ENCODE measurements at regions not wholly inside any gene's neighbourhood (a gene's known extent, or its start where the extent isn't known, plus 50 kb on each side); places are given as distances from the start of the nearest gene placed in this dataset.

DNA sequence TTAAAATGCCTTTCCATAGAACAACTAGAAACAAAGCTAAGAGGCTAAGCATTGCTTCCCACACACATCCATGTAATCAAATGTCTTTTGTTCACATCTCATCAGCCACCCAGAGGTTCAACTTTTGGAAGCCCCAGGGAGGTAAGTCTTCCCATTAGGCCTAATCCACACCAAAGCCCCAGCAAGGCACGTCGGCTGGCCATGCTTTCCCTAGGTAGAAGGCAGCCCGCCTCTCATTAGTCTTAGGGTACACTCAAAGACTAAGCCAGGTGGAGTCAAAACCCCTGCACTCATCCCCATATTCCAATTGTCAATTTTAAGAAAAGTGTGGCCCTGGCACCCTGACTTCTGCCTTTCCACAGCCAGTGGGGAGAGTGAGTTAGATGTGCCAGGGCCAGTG is 87.9 kb downstream of the ATPSCKMT start:
- no peak for FAIRE-seq
- TF ChIP-seq, protein P1, sequence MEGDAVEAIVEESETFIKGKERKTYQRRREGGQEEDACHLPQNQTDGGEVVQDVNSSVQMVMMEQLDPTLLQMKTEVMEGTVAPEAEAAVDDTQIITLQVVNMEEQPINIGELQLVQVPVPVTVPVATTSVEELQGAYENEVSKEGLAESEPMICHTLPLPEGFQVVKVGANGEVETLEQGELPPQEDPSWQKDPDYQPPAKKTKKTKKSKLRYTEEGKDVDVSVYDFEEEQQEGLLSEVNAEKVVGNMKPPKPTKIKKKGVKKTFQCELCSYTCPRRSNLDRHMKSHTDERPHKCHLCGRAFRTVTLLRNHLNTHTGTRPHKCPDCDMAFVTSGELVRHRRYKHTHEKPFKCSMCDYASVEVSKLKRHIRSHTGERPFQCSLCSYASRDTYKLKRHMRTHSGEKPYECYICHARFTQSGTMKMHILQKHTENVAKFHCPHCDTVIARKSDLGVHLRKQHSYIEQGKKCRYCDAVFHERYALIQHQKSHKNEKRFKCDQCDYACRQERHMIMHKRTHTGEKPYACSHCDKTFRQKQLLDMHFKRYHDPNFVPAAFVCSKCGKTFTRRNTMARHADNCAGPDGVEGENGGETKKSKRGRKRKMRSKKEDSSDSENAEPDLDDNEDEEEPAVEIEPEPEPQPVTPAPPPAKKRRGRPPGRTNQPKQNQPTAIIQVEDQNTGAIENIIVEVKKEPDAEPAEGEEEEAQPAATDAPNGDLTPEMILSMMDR (IDR thresholded peaks at IDR 0.05; ENCODE audit: insufficient read depth, missing control alignments) = no peak
- DNase-seq (ENCODE audit: insufficient read length, low spot score) = no peak

GRCh38 chr5:10160241-10160640 is 89.4 kb downstream of the ATPSCKMT start:
- no peak for FAIRE-seq
- TF ChIP-seq, protein P1 (IDR thresholded peaks at IDR 0.05; ENCODE audit: insufficient read depth, missing control alignments) = no peak

GRCh38 chr5:10158886-10159285 is 90.8 kb downstream of the ATPSCKMT start:
- TF ChIP-seq, protein P1 (IDR thresholded peaks at IDR 0.05; ENCODE audit: insufficient read depth, missing control alignments) = no peak
- no peak for DNase-seq (ENCODE audit: insufficient read length, low spot score)
- no peak for FAIRE-seq

More at GRCh38 chr5:10160241-10160640, 89.4 kb downstream of the ATPSCKMT start:
- DNase-seq (ENCODE audit: insufficient read length, low spot score) = no peak

DNA sequence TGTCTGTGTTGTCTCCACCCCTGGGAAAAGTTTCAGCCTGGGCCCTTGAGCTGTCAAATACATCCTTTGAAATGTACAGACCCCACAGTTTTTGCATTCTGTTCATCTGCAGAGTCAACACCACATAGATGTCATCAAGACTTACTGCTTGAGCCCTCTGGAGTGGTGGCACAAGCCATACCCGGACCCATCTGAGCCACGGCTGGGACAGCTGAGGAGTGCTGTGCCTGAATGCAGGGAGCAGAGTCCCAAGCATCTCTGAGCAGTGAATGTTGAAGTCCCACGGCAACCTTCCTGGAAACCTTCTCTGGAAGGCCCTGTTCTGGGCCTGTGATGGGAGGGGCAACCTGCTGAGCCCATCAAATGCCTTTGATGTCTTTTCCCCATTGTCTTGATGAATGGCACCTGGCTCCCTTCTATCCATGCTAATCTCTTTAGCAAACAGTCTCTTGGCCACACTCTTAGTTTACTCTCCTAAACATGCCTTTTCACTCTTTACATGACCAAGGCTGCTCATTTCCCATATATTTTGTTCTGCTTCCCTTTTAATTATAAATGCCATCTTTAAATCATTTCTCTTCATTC is 92.5 kb downstream of the ATPSCKMT start:
- FAIRE-seq (no peak), DNase-seq (ENCODE audit: insufficient read length, low spot score) (no peak)

GRCh38 chr5:10155897-10156667 is 93.6 kb downstream of the ATPSCKMT start:
- TF ChIP-seq, protein P1 (IDR thresholded peaks at IDR 0.05; ENCODE audit: insufficient read depth, missing control alignments) = no peak
- DNase-seq (ENCODE audit: insufficient read length, low spot score) (no peak), FAIRE-seq (no peak)

More for the DNA sequence above, 92.5 kb downstream of the ATPSCKMT start:
- TF ChIP-seq, protein P1 (IDR thresholded peaks at IDR 0.05; ENCODE audit: insufficient read depth, missing control alignments) = no peak

- FAIRE-seq (no peak), DNase-seq (ENCODE audit: insufficient read length, low spot score) (no peak)
- TF ChIP-seq, protein P1 (IDR thresholded peaks at IDR 0.05; ENCODE audit: insufficient read depth, missing control alignments) = no peak
Measured at GRCh38 chr5:10153808-10154537, 95.7 kb downstream of the ATPSCKMT start.
